Amniotic stem cell (primary cell): ENCODE measurements at regions not wholly inside any gene's neighbourhood (a gene's known extent, or its start where the extent isn't known, plus 50 kb on each side); places are given as distances from the start of the nearest gene placed in this dataset.

Experiments
- DNase-seq: peaks from one replicate; lab custom pipeline; 2025; lab: John Stamatoyannopoulos, UW

DNA sequence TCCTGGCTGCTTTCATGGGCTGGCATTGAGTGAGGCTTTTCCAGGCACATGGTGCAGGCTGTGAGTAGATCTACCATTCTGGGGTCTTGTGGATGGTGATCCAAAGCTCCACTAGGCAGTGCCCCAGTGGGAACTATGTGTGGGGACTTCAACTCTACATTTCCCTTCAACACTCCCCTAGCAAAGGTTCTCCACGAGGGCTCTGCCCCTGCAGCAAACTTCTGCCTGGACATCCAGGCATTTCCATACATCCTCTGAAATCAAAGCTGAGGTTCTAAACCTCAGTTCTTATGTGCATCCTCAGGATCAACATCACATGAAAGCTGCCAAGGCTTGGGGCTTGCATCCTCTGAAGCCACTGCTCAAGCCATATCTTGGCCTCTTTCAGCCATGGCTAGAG is 282.9 kb upstream of the ZPLD1 start:
- no peak for DNase-seq

DNA sequence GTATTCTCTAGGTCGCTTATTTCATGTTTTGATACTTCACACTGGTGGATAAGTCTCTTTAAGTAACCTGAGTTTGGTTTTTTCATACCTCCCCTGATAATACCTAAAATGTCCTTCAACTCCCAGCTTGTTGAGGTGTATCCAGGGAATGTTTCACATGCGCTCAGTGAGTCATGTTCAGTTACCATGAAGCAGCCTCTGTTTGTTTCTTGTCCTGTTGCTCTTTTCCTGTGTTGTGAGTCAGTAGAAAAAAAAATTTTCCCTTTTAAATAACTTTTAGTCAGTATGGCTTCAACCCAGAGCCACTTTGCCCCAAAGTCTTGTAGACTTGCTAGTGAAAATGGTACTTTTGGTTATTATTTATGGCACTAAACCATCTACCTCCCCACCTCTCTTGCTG is 278.4 kb upstream of the ZPLD1 start:
- peak; percentile 66 for DNase-seq

DNA sequence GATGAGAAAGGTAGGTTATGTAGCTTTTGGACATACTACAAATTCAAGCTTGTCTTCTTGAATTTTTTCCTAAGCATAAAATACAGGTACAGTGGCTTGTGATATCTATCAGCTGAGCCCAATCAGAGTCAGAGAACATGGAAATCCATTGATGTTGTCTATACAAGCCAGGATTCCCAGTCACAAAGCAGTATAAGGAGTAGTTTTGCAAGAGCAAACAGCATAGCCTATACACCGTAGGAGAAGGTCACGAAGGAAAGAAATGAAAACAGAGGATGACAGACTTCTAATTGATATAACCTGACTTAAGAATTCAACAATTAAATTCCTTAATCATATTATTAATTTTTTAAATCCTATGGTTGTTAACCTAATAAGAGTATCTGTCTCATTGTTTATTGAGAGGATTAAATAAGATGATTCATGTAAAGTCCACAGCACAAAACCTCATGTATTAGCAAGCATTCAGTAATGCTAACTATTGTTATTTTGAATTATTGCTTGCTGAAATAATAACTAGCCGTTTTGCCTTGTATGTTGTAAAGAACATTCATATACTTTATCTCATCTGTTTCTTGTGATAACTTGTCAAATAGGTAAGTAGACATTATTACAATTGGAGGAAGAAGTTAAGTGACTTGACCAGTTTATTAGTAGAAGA is 276.6 kb upstream of the ZPLD1 start:
- no peak for DNase-seq

DNA sequence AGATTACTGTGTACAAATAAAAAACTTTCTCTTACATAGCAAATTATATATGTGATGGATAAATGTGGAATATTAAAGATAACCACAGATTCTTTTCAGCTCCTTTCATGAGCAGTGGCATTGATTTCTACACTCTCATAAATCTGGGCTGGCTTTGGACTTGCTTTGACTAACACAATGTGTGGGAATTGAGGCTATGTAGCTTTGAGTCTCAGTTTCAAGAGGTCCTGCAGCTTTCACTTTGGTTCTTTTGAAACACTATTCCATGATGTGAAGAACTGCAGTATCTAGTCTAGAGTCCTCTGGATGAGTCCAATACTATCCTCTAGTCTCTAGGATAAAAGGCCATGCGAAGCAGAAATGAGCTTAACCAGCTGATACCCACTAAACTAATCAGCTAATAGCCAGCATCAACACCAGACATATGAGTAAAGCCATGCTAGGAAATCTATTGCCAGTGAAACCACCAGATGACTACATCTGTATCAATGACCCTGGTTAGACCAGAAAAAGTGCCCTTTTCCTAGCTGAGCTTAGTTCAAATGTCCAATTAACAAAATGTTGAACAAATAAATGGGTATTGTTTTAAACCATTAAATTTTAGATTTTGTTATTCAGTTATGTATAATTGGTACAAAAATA is 274.9 kb upstream of the ZPLD1 start:
- no peak for DNase-seq

DNA sequence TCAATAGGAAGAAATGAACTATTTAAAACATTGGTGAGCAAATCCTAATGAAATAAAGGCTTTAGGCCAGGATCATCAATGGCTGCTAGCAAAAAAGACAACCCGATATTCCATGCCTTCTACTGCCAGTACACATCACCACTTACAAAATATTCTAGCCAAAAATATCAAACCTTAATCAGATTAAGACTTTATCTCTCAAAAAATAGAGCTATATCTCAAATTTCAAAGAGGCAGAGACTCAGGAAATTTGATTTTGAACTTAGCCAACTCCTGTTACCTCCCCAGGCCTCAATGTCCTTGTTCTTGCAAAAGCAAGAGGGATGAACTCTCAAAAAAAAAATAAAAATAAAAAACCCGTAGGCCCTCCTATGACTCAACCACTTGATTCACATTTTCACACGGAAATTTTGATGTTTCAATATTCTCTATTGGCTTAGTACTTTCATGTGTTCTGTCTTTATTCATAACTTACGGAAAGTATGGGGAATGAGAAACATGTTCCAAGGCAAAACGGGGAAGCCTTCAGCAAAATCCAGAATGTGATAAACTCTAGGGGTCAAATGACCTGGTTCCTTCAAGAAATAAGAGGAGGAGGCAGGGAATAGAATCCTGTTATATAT is 273.3 kb upstream of the ZPLD1 start:
- DNase-seq: no peak

DNA sequence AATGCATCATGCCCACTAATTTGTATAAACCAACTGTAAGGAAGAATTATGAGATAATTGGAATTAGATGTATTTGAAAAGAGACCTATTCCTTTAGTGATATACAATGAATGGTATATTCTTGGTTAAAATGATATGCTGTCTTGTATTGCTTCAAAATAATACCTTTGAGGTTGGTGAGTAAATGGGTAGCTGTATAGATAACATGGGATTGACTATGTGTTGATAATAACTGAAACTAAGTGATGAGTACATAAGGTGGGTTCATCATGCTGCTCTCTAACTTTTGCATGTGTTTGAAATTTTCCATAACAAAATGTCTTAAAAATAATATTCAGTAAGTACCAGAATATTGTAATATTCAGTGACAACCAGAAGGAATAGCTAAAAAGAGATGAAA is 272.6 kb upstream of the ZPLD1 start:
- no peak for DNase-seq

DNA sequence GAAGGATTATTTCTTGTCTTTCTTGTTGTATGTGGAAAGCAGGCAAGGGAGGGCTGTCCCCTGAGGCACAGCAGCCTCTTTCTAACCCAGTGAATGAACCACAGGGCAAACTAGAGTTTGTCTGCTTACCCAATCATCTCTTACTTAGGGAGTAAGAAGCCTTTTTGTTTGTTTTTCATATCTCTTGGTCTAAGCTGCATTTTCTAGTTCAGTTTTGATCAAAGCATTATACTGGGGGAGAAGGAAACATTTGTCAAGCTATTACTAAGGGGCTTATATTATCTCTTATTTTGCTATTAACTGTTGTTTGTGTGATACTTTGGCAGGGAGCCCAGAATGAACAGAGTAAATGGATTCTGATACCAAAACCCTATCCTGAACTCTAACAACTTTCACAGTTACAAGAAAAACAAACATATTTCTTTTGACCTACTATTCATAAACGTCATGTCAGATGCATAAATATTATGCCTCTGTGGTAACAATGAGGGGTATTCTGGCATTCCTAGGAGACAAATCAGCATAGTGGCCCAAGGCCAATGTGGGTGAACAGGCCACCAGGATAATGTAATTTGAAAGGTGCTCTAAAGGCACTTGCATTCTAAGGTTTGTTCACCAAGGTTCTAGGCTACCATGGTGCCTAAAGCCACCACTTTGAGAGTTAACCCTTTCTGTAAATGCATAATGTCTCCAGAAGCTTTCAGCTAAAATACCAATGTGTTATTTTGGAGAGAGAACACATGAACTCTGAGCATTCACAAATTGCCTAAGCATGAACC is 271.6 kb upstream of the ZPLD1 start:
- peak; percentile 31 for DNase-seq

DNA sequence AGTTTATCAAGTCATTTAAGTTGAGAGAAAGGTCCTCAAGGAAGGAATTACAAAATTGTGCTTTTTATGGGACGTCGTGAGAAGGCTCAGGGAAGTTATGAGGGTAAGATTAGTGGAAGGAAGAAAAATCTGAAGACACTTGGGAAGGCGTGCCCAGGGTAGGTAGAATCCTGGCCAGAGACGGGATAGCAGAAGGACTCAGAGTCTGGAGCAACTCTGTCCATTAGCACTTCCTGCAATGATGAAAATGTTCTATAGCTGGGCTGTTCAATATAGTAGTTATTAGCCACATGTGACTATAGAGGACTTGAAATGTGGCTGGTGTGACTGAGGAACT is 271.0 kb upstream of the ZPLD1 start:
- no peak for DNase-seq

DNA sequence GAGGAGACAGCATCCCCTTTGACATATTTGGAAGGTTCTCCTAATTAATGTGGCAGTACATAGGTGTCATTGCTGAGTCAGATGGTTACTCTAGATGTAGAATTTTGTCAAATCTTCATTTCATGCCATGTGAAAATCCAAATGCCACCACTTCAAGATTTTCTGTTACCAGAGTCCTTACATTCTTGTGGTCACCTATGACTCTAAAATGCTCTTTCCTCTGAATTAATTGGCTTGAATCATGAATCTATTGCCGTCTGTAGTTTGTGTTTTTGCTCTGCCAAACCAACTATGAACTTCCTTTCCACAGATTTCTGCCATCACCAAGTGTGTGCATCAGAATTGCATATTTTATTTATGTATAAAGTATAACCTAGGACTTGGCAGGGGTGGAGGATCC is 269.4 kb upstream of the ZPLD1 start:
- peak; percentile 16 for DNase-seq

DNA sequence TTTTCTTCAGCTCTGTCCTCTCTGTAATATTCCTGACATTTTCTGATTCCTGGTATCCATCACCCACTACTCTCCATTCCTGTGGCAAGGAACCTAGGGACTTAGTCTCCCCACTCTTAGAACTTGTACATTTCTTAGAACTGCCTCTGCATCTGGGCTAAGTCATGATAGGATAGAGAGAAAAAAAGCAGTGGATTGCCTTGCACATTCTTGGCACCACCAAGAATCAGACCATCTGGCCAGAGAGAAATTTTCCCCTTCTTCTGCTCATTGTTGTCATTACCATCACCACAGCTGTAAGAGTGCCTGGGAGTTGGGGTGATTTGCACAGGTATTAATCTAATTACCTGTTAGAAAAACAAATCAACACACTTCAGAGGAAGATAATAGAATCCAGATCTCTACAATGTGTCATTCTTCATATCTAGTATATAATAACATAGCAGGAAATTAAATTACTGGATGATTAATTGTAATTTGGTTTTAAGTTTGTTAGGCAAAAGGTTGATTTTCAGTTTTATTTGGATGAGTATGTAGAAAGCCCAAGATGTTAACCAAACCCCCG is 264.8 kb upstream of the ZPLD1 start:
- no peak for DNase-seq

DNA sequence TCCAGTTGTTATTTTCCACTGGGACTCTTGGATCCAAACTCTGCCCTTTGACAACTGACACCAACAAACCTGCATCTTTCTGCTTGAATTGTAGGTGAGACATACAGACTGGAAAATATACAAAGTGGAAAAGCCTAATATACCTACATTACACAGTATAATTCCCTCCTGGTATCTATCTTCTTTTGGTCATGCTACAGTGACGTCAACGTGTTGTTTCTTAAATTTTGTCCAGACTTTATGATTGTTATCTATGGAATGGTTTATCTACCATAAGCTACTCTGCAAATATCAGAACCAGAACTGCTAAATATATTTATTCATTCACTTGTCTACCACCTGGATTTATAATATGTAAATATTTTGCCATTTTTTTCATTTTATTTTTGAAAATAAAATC is 264.3 kb upstream of the ZPLD1 start:
- no peak for DNase-seq

DNA sequence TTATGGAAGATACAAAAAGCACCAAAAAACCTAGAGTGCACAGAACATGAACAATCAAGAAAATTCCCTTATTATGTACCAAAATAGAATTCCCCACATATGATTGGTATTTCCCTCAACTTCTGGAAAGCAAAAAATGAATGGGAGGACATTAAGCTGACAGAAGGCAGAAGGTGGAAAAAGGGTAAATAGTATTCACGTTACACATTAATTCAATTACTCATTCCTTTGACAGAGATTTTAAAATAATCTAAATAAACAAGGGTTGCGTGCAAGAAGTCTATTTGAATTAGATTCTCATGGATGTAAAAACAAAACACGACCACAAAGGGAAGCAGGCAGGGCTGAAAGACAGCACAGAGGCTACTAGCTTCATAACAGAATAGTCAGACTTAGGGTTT is 260.5 kb upstream of the ZPLD1 start:
- peak; percentile 76 for DNase-seq

DNA sequence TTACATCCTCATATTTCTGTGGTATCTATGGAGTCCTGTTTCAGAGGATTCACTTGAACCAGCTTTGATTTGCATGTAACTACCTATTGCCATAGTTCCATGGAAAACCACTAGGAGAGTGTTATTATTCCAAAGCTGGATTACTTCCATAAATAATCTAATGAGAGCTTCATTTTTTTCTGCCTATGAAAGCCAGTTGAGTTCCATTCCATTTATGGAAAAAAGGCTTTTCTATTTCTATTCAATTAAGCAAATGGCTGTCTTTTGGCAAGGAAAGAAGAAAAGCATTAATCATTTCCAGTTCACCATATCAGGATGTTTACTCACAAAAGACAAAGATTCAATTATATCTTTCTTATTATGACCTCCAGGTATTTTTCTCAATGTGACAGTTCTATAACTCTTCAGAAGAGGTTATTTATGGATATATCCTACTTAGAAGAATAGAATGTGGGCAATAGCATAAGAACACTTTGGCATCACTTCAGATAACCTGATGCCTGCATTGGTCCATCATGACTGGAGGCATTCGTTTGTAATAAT is 259.9 kb upstream of the ZPLD1 start:
- no peak for DNase-seq

DNA sequence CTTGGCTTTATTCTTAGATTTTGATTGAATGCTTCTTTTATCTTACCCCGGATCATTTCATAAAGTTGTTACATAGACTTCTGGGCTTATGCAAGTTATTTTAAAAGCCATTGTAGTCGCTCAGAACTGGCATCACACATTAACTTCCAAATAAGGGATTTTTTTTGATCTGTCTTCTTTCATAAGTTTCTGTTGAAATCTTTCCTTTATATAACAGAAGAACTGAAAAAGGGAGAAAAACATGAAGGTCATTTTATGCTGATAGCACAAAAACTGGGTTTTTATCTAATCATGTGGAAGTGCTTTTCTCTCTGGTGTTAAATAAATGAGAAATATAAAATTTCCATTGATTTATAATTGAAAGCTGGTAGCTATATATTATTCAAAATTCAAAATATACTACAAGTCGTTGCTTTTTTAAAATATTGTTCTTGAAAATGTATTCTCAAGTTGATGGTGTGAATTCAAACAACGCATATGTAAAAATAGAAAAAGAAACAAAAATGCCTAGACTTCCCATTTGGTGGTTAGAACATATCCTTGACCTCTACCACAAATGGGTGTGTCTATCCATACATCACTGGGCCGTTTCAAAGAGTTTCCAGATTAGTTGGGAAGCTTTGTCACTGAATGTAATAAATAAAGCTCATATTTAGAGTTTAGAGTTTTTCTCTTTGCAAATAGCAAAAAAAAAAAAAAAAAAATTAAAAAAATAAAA is 258.3 kb upstream of the ZPLD1 start:
- DNase-seq: no peak

DNA sequence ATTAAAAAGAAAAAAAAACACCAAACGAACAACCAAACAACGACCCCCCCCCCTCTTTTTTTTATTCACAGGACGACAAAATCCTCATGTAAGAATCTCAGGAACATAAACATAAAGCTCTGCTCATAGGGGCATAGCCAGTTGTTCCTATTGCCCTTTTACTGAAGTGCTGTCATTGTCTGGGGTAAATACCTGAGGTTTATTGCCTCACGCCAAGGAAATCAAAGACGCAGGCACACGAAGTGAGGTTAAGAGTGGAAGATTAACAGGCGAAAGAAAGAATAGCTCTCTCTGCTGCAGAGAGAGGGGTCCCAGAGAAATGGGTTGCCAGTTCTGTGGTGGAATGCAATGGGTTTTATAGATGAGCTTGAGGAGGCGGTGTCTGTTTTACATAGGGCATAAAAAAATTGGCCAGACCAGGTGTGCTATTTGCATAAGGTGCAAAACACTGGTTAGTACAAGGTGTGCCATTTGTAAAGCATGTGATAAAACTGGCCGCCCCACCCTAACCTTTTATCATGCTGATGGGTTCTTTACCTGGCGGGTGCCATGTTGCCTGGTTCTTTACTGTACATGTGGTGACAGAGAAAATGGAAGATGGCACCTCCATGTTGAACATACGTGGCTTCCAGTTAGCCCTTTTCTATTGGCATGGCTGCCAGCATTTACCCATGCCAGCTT is 257.6 kb upstream of the ZPLD1 start:
- no peak for DNase-seq

DNA sequence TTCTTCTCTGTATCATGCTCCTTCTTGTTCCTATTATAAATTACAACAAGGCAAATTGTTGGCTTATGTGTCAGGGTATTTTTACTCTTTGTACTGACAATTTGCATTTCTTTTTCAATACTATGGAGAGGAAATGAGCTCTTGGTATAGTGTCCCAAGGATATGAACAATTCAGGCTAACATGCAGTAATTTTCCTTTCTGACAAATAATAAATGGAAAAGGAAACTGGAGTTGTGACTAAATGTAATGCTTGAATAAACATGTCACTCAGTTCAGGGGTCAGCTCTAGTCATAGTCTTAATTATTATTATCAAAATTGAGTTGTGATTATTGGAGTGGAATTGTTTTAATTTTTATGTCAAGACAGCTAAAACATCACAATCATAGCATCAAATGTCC is 256.0 kb upstream of the ZPLD1 start:
- DNase-seq: no peak

DNA sequence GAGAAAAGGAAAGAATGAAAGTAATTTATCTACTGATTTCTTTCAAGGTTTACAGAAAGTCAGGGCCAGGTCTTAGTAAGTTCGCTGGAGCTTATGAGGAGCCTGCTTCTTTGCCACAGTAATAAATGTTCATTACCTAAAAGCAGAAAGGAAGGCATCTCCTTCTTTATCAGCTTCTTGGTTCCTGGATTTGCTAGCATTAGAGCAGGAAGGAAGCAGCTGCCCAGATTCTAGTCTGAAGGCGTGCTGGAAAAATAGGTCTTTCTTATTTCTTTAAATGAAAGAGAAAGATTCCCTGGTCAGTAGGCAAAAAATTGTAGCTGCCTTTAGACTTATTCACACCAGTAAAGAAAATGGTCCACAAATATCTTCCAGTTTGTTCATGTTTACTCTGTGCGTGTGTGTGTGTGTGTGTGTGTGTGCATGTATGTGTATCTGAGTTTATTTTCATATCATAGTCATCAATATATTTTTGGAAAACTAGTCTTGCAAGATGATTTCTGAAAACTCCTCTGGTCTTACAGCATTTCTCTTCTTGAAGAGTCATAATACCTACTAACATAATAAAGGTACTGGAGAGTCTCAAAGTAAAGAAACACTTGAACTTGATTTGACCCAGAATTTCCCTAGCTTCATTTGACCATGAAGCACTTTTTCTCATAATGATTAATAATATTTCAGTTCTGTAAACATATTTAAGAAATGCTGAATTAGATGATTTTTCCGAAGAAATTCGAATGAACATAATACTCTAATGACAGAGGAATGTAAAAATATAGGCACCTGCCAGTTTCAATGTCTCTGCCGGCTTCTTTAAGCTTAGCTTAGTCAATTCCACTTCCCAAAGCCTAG is 255.3 kb upstream of the ZPLD1 start:
- no peak for DNase-seq

DNA sequence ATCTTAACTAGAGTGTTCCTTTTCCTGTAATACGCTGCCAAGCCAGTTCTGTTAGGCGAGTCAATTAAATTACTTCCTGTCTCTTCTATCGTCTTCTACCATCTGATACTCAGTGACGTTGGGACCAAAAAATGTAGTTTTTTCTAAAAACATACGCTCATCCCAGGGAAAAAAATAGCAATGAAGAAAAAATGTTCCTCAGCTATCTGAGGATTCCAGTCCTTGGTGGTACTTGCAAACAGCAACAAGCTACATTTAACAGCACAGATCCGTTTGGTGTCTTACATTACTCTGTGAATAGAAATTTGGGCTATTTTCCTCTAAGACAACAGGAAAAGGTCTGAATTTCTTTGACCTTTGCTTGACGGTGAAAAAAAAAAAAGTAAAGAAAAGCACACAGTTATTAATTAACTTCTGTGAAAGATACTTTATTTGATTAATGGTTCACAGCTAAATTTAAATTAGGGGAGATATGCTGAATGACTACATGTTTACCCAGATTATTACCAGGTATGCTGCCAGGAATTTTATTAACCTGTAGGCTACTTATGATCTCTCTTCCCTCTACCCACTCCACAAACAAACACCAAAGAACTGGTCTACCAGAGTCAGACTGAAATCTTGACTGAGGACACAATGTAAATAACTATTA is 254.4 kb upstream of the ZPLD1 start:
- DNase-seq: peak; percentile 87

DNA sequence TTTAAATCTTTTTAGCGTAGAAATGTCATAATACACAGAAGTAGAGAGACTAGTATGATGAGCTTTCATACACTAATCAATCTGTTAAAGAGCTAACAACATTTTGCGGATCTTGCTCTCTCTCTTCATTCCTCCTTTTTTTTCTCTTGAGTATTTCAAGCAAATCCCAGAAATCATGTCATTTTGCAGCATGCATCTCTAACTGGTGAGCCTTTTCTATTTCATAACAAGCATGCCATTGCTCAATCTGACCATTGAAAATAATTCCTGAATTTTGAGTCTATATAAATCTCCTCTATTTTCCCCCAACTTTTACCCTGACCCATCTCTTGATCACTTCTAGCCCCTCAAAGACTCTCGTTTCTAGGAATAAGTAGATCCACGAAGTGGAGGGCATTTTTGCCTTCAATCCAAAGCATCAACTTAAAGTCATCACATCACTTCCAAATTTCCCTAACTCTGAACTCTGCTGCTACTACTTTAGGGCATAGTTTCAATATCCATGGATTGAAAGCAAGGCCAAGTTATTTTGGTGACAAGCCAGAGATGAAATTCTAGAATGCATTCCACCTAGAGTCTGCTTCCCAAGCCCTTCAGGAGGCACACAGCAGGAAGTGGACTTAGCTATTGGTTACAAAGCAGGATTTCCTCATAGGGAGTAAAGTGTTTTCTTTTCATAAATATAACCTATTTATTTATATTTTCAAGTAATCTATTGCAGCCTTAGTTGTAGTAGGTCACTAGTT is 253.5 kb upstream of the ZPLD1 start:
- DNase-seq: no peak
